HG03571 (cell line): ENCODE measurements at regions not wholly inside any gene's neighbourhood (a gene's known extent, or its start where the extent isn't known, plus 50 kb on each side); places are given as distances from the start of the nearest gene placed in this dataset.

Experiments used
- ATAC-seq: cut with Tn5 transposase; IDR thresholded peaks from one replicate; pipeline ENCODE4 v1.9.1; 2021; ENCODE audit not compliant: unreplicated experiment

DNA sequence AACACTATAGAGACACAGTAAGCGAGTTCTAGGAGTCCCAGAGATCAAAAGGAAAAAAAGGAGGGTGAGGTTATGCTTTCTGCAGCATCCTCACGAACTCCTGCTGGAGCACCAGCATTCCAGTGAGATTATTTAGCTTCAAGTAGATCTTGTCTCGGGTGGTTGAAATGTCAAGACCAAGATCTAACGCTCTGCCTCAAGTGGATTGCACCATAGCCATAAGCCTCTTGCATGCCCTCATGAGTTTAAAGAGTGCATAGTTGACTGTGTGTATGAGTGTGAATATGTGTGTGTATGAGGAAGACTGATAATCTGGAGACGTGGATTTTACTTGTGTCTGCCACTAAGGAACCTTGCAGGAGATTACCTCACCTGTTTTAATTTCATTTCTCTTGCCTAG is 335.3 kb upstream of the ADAMTSL1 start:
- no peak for ATAC-seq

- no peak for ATAC-seq
Measured at GRCh38 chr9:18141681-18142080, 332.3 kb upstream of the ADAMTSL1 start.

- ATAC-seq, result no peak
Measured at GRCh38 chr9:18143073-18143745, 330.7 kb upstream of the ADAMTSL1 start.

DNA sequence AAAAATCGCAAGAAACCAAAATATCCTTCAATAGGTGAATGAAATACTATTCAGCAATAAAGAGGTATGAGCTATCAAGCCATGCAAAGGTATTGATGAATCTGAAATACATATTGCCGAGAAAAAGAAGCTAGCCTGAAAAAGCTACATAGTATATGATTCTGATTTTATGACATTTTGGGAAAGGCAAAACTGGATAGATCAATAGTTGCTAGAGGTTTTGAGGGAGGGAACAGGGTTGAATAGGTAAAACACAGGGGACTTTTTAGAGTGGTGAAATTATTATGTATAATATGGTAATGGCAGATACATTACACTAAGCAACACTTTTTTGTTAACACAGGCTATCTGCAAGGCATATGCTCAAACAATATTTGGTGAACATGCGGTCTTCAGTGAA is 327.6 kb upstream of the ADAMTSL1 start:
- ATAC-seq, result no peak

DNA sequence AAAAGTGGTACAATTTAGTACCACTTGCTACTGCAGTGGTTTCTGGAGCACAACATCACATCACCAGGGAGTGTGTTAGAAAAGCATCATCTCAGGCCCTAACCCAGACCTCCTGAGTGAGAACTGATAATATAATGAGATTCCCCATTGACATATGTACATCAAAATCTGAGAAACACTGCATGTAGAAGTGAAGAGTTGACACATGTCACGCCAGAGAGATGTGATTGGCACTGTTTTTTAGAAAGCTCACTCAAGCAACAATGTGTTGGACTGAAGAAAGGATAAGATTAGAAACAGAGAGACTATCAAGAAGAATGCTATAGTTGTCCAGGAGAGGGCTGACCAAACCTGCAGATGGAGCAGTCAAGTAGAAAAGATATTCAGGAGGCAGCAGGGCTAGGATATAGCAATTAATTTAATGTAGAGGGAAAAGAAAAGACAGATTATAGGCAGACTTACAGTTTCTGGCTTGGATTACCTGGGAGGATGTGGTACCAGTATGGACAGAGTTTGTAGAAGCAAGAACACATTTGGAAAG is 324.4 kb upstream of the ADAMTSL1 start:
- ATAC-seq, result no peak

DNA sequence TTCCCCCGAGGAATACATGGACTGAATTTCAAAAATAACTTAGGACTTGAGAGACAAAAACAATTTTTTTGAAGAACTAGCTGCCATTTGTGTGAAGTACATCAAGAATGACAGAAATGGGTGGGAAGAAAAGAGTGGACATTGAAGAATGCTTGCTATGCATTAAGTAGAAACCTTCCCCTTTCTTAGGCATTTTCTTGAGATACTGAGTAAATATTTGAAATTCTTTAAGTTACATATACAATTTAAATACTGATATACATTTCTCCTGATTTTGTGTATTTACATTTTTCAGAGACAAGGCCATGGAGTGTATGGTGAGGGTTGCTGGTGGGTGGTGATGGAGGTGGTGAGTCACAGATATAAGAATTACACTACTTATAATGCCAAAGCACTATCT is 319.3 kb upstream of the ADAMTSL1 start:
- ATAC-seq, result no peak

- ATAC-seq, result no peak
Measured at GRCh38 chr9:18159254-18159653, 314.7 kb upstream of the ADAMTSL1 start.

- ATAC-seq, result no peak
Measured at GRCh38 chr9:18163146-18163545, 310.8 kb upstream of the ADAMTSL1 start.

DNA sequence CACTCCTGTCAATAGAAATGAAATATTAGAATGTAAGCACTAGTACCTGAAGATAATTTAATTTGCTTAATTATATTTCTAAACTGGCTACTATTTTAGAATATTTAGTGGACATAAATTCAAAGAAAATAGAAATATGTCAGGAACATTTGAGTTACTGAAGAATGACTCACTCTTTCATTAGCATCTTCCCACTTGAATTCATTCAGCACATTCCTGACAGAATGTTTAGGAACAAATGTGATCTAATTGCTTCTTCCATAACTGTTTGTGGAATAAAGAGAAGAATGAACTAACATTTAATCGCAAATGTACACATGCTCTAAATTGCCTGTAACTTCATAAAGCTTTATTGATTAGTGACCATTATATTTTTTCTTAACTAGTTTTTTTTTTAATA is 306.2 kb upstream of the ADAMTSL1 start:
- no peak for ATAC-seq

DNA sequence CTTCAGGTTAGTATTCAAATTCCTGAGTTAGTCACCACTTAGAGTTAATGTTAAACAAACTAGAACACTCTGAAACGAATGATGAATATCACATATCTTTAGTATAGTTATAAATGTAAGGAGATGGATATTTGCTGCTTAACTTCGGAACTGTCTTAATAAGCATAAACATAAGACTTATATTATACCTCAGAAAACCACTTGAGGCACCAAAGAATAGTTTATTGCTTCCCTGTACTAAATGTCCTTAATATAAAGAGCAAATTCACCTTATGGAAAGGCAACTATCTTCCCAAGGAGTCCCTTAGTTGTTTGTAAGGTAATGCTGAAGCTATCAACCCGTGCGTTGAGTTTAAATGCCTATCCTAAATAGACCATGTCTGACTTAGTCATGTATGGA is 300.0 kb upstream of the ADAMTSL1 start:
- ATAC-seq, result no peak

GRCh38 chr9:18182636-18183035 is 291.3 kb upstream of the ADAMTSL1 start:
- ATAC-seq, result no peak

- ATAC-seq, result no peak
Measured at GRCh38 chr9:18183974-18184373, 290.0 kb upstream of the ADAMTSL1 start.

GRCh38 chr9:18184401-18184800 is 289.6 kb upstream of the ADAMTSL1 start:
- ATAC-seq, result no peak

- no peak for ATAC-seq
Measured at GRCh38 chr9:18185196-18185595, 288.8 kb upstream of the ADAMTSL1 start.

GRCh38 chr9:18188971-18189370 is 285.0 kb upstream of the ADAMTSL1 start:
- ATAC-seq, result no peak

DNA sequence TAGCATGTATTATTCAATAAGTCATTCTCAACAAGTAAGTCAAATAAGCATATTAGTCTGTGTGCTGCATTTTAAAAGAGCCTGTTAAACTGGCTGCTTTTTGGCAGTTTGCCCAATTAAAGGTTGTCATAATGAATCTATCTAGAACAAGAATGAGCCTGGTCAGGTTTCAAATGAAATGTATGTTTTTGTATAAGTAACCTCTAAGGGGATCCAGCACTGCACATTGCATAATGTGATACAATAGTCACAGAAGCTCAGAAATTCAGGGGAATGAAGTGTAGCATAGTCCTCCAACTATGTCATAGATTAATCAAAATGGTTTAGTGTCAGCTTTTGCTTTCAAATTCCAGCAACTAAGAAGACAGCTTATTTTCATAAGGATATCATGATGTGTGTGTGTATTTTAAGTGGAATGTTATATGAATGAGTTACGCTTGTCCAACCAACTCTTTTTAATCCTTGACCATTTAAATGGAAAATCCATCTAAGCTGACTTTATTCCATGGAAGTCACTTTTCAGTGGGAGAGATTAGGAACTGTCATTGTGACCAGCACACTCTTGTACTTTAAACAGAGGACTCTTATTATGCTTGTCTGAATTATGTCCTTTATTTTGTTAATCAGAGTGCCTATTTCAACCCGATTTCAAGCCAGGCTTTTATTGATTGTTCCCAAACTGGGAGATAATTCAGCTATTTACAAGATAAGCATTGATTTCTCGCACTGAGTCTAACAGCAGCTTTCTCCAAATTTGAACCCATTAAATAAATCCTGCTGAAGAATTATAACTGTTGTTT is 283.9 kb upstream of the ADAMTSL1 start:
- ATAC-seq, result no peak

DNA sequence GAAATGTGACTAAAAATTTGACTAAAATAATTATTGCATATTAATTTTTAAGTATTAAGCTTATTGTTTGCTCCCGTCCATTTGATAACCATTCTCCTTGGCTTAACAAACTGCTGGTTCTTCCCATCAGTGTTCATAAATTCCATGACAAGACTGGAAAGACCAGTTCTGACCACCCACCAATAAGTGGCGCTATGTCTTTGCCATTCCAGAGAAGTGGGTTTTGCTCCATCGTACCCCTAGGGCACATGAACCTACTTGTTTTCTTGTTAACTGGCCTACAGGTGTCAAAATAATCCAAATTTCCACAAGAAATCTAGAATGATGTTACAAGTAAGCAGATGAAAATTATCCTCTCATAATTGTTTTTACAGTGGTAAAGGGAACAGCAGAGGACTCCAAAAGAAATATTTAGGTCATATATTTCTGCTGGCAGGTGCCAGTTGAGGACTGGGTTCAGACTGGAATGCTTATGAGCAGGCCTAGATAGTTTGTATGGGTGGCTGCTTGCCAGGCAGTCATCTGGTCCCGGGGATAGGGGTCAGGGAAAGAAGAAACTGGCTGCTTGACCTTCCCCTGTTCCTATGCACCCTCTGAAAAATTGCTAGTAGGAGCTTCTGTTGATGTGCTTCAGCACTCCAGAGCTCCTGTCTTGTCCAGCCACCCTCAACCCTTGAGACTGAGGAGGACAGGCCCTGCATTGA is 283.1 kb upstream of the ADAMTSL1 start:
- ATAC-seq, result no peak

DNA sequence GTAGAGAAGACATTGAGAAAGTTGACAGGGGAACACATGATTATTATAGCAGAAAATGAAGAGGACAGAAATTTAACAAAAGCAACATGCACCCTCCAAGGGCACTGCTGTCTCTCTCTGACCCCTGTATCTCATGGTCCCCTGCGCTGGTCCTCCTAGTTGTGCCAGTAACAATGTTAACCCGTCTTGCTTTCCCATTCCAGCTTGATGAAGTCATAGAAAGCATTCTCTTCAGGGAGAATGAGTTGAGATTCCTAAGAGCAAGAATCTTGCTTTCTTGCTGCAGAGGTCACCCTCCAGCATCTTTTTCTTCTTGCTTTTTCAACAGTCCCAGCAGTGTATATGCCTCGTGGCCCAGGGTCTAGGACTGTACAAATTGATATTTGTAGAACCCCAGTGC is 279.6 kb upstream of the ADAMTSL1 start:
- ATAC-seq, result no peak

DNA sequence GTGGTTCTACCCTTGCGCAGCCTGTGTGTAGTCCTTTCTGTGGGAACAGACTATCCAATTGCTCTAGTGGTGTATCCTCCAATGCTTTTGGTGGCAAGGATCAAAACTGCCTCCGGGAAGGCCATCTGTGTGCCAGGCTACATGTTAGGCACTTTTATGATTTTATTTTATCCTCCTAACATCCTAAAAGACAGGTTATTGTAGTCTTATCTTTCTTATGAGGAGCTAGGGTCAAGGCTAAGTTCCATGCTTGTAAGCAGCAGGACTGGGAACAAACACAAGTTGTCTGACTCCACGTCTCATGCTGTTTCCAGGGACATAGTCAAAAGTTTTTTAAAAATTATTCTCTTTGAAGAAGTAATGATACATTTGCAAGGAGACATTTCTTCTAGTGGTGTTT is 278.7 kb upstream of the ADAMTSL1 start:
- ATAC-seq, result no peak

- ATAC-seq, result no peak
Measured at GRCh38 chr9:18202924-18203323, 271.0 kb upstream of the ADAMTSL1 start.

DNA sequence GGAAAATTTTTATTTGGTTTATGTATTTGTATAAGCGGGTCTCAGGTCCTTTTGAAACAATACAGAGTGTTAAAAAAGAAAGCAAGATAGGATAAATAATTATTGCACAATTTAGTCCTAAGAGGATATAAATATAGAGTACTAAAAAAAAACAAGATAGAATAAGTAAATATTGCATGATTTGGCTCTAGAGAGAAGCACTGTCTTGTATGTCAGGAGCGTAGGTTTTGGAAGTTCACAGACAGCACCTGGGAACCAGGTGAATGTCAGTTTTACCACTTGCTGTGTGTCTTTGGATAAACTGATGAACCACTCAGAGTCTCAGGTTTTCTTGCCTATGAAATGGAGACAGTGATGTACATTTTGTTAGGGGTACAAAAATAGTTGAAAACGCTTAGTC is 266.2 kb upstream of the ADAMTSL1 start:
- ATAC-seq, result no peak
